Suppressor macrophage treated with lipopolysaccharide for 4 hours (primary cell): ENCODE measurements at regions not wholly inside any gene's neighbourhood (a gene's known extent, or its start where the extent isn't known, plus 50 kb on each side); places are given as distances from the start of the nearest gene placed in this dataset.
A peak's percentile ranks its signal among the peaks of the same experiment; 100 is the strongest.

Experiments
- DNase-seq: peaks from one replicate; pipeline ENCODE4 v3.0.0-alpha.2; 2020

GRCh38 chr20:40443753-40444152, 245.3 kb downstream of the MAFB start:
- no peak for DNase-seq

GRCh38 chr20:40442181-40442963, 246.7 kb downstream of the MAFB start:
- DNase-seq: peak; percentile 28

- no peak for DNase-seq
Measured at GRCh38 chr20:40441771-40442170, 247.3 kb downstream of the MAFB start.

- no peak for DNase-seq
Measured at GRCh38 chr20:40438161-40438830, 250.7 kb downstream of the MAFB start.

GRCh38 chr20:40436011-40436410, 253.0 kb downstream of the MAFB start:
- DNase-seq: no peak

- peak; percentile 34 for DNase-seq
Measured at GRCh38 chr20:40435146-40435895, 253.7 kb downstream of the MAFB start.

GRCh38 chr20:40434122-40434521, 254.9 kb downstream of the MAFB start:
- no peak for DNase-seq

GRCh38 chr20:40433341-40433861, 255.6 kb downstream of the MAFB start:
- DNase-seq: no peak

GRCh38 chr20:40431611-40432010, 257.4 kb downstream of the MAFB start:
- DNase-seq: no peak

- DNase-seq: no peak
Measured at GRCh38 chr20:40431112-40431511, 257.9 kb downstream of the MAFB start.

- DNase-seq: peak; percentile 77
Measured at GRCh38 chr20:40427026-40427425, 262.0 kb downstream of the MAFB start.

GRCh38 chr20:40424695-40425094, 264.3 kb downstream of the MAFB start:
- no peak for DNase-seq

- DNase-seq: peak; percentile 59
Measured at GRCh38 chr20:40422656-40423055, 266.4 kb downstream of the MAFB start.

- no peak for DNase-seq
Measured at GRCh38 chr20:40416274-40416673, 272.8 kb downstream of the MAFB start.

- no peak for DNase-seq
Measured at GRCh38 chr20:40414843-40415615, 274.0 kb downstream of the MAFB start.

GRCh38 chr20:40410028-40410427, 279.0 kb downstream of the MAFB start:
- DNase-seq: no peak

GRCh38 chr20:40397467-40397866, 291.6 kb downstream of the MAFB start:
- no peak for DNase-seq

GRCh38 chr20:40393197-40394079, 295.6 kb downstream of the MAFB start:
- DNase-seq: no peak

GRCh38 chr20:40390654-40391053, 298.4 kb downstream of the MAFB start:
- no peak for DNase-seq

- DNase-seq: no peak
Measured at GRCh38 chr20:40370800-40371199, 318.2 kb downstream of the MAFB start.

GRCh38 chr20:40368876-40369275, 320.2 kb downstream of the MAFB start:
- peak; percentile 31 for DNase-seq

- DNase-seq: no peak
Measured at GRCh38 chr20:40361916-40362315, 327.1 kb downstream of the MAFB start.
